OCI-LY3 (cell line): ENCODE measurements at regions not wholly inside any gene's neighbourhood (a gene's known extent, or its start where the extent isn't known, plus 50 kb on each side); places are given as distances from the start of the nearest gene placed in this dataset.

Experiments used
- EZH2phosphoT487 ChIP-seq: fragments of 200-600 bp; shearing (Covaris generic); IDR thresholded peaks from 2 replicates; pipeline ENCODE4 v1.6.1; 2018; ENCODE audit warnings: antibody characterized with exemption, mixed run types, low read depth
- TF ChIP-seq, protein P1 (sequence below): fragments of 200-600, 300-600 bp; sonication (generic); IDR thresholded peaks from 2 replicates; pipeline ENCODE4 v1.5.1; 2014; ENCODE audit warnings: antibody characterized with exemption, low read length, low read depth

DNA sequence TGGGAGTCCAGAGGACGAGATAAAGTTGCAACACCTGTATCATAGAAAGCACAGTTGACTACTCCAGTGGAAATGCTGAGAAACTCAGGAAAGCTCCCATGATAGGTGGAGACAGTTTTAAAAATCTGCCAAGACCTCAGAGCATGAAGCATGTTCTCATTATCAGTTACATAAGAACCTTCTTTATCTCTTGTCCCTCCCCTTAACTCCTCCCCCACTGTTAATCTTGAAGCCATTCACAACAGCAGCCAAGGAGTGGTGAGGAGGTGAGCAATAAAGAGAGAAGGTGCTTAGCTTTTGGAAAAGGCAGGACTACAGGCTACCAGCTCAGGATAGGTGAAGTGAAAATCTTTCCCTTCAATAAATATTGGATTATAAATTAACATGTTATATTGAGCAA is 657.9 kb downstream of the NYAP2 start:
- TF ChIP-seq, protein P1, sequence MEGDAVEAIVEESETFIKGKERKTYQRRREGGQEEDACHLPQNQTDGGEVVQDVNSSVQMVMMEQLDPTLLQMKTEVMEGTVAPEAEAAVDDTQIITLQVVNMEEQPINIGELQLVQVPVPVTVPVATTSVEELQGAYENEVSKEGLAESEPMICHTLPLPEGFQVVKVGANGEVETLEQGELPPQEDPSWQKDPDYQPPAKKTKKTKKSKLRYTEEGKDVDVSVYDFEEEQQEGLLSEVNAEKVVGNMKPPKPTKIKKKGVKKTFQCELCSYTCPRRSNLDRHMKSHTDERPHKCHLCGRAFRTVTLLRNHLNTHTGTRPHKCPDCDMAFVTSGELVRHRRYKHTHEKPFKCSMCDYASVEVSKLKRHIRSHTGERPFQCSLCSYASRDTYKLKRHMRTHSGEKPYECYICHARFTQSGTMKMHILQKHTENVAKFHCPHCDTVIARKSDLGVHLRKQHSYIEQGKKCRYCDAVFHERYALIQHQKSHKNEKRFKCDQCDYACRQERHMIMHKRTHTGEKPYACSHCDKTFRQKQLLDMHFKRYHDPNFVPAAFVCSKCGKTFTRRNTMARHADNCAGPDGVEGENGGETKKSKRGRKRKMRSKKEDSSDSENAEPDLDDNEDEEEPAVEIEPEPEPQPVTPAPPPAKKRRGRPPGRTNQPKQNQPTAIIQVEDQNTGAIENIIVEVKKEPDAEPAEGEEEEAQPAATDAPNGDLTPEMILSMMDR, result no peak
- TF ChIP-seq EZH2phosphoT487, result no peak
